Stimulated activated naive B cell treated with anti-CD40 and anti-IgM and Interleukin-4, amounts not matched to agents 10 μg/mL and 1 μg/mL and 100 μg/mL, for 72 hours (primary cell): ENCODE measurements at regions not wholly inside any gene's neighbourhood (a gene's known extent, or its start where the extent isn't known, plus 50 kb on each side); places are given as distances from the start of the nearest gene placed in this dataset.

Source experiments
- ATAC-seq, 2 donors: fragments of 150-1000 bp; cut with Tn5 transposase; replicated peaks; 2 replicates each; pipeline ENCODE4 v1.10.0; 2021; ENCODE audit warnings: moderate library complexity in 1 of 2
- DNase-seq: peaks from one replicate; pipeline ENCODE4 v3.0.0; 2021
- H3K27ac Mint-ChIP-seq: one replicate; pipeline ENCODE4 v1.8.0; 2022; ENCODE audit warnings: mild to moderate bottlenecking, mixed read lengths
- H3K27me3 Mint-ChIP-seq, 2 donors: one replicate each; pipeline ENCODE4 v1.8.0; 2022; ENCODE audit warnings: mixed read lengths in 2 of 2
- H3K36me3 Mint-ChIP-seq, 2 donors: one replicate each; pipeline ENCODE4 v1.8.0; 2022; ENCODE audit warnings: mixed read lengths in 2 of 2, mild to moderate bottlenecking in 1 of 2
- H3K4me1 Mint-ChIP-seq, 2 donors: one replicate each; pipeline ENCODE4 v1.8.0; 2022; ENCODE audit warnings: mixed read lengths in 2 of 2, mild to moderate bottlenecking in 1 of 2
- H3K4me3 Mint-ChIP-seq, 2 donors: one replicate each; pipeline ENCODE4 v1.8.0; 2022; ENCODE audit warnings: mild to moderate bottlenecking in 2 of 2, mixed read lengths in 2 of 2, moderate library complexity in 1 of 2
- H3K9me3 Mint-ChIP-seq, 2 donors: one replicate each; pipeline ENCODE4 v1.8.0; 2022; ENCODE audit warnings: mixed read lengths in 2 of 2, mild to moderate bottlenecking in 1 of 2

GRCh38 chr4:25569716-25570115, 85.9 kb upstream of the SLC34A2 start:
- Mint-ChIP-seq H3K4me1 (no peaks in the 10 kb centered on the region), H3K4me3 (no peak overlapping the region), H3K9me3 (peaks cover 0 to 1% of the 10 kb centered on the region in 2 donors), H3K36me3 (no peaks in the 10 kb centered on the region), H3K27me3 (peaks cover 0 to 5% of the 10 kb centered on the region in 2 donors), H3K27ac (no peak overlapping the region)
- DNase-seq (no peak), ATAC-seq (no peak)

GRCh38 chr4:25575611-25576010, 80.0 kb upstream of the SLC34A2 start:
- H3K4me3 Mint-ChIP-seq = no peak overlapping the region
- H3K9me3 Mint-ChIP-seq = peaks cover 0 to 1% of the 10 kb centered on the region in 2 donors
- ATAC-seq (no peak), DNase-seq (no peak)
- H3K27ac Mint-ChIP-seq = no peak overlapping the region
- H3K4me1 Mint-ChIP-seq = no peaks in the 10 kb centered on the region
- H3K36me3 Mint-ChIP-seq = no peaks in the 10 kb centered on the region
- H3K27me3 Mint-ChIP-seq = peaks cover 0 to 5% of the 10 kb centered on the region in 2 donors

- ATAC-seq (no peak), DNase-seq (no peak)
- H3K4me1 Mint-ChIP-seq = no peaks in the 10 kb centered on the region
- H3K36me3 Mint-ChIP-seq = no peaks in the 10 kb centered on the region
- H3K9me3 Mint-ChIP-seq = no peaks in the 10 kb centered on the region
- no peak overlapping the region for H3K27ac Mint-ChIP-seq
- no peak overlapping the region for H3K4me3 Mint-ChIP-seq
- H3K27me3 Mint-ChIP-seq = no peaks in the 10 kb centered on the region
Measured at GRCh38 chr4:25578432-25578831, 77.2 kb upstream of the SLC34A2 start.

GRCh38 chr4:25580633-25581467, 74.8 kb upstream of the SLC34A2 start:
- Mint-ChIP-seq H3K9me3 (peaks cover 3 to 4% of the 10 kb centered on the region in 2 donors), H3K4me1 (no peaks in the 10 kb centered on the region), H3K36me3 (no peaks in the 10 kb centered on the region), H3K27ac (no peak overlapping the region), H3K4me3 (no peak overlapping the region), H3K27me3 (no peaks in the 10 kb centered on the region)
- ATAC-seq (no peak), DNase-seq (no peak)

GRCh38 chr4:25585901-25586523, 69.6 kb upstream of the SLC34A2 start:
- DNase-seq (no peak), ATAC-seq (no peak)
- no peak overlapping the region for H3K27ac Mint-ChIP-seq
- H3K4me1 Mint-ChIP-seq = no peaks in the 10 kb centered on the region
- no peak overlapping the region for H3K4me3 Mint-ChIP-seq
- H3K27me3 Mint-ChIP-seq = peaks cover 0 to 6% of the 10 kb centered on the region in 2 donors
- H3K36me3 Mint-ChIP-seq = no peaks in the 10 kb centered on the region
- peaks cover 3 to 4% of the 10 kb centered on the region in 2 donors for H3K9me3 Mint-ChIP-seq

- Mint-ChIP-seq H3K27ac (no peak overlapping the region), H3K4me1 (no peaks in the 10 kb centered on the region), H3K4me3 (no peak overlapping the region), H3K9me3 (peaks cover 3 to 4% of the 10 kb centered on the region in 2 donors), H3K36me3 (no peaks in the 10 kb centered on the region), H3K27me3 (peaks cover 0 to 6% of the 10 kb centered on the region in 2 donors)
- ATAC-seq (no peak), DNase-seq (no peak)
Measured at GRCh38 chr4:25588206-25588605, 67.4 kb upstream of the SLC34A2 start.

- DNase-seq (no peak), ATAC-seq (no peak)
- H3K27me3 Mint-ChIP-seq = peaks cover 0 to 6% of the 10 kb centered on the region in 2 donors
- no peaks in the 10 kb centered on the region for H3K36me3 Mint-ChIP-seq
- H3K4me3 Mint-ChIP-seq = no peak overlapping the region
- peaks cover 3 to 4% of the 10 kb centered on the region in 2 donors for H3K9me3 Mint-ChIP-seq
- no peak overlapping the region for H3K27ac Mint-ChIP-seq
- H3K4me1 Mint-ChIP-seq = no peaks in the 10 kb centered on the region
Measured at GRCh38 chr4:25590171-25590570, 65.5 kb upstream of the SLC34A2 start.

- Mint-ChIP-seq H3K4me1 (no peaks in the 10 kb centered on the region), H3K27me3 (peaks cover 0 to 3% of the 10 kb centered on the region in 2 donors), H3K36me3 (no peaks in the 10 kb centered on the region), H3K9me3 (peaks cover 6 to 8% of the 10 kb centered on the region in 2 donors), H3K4me3 (no peak overlapping the region), H3K27ac (no peak overlapping the region)
- no peak for ATAC-seq
- DNase-seq = no peak
Measured at GRCh38 chr4:25592736-25593135, 62.9 kb upstream of the SLC34A2 start.
